Epithelial cell of proximal tubule (primary cell): ENCODE measurements at regions not wholly inside any gene's neighbourhood (a gene's known extent, or its start where the extent isn't known, plus 50 kb on each side); places are given as distances from the start of the nearest gene placed in this dataset.

Experiments
- DNase-seq: peaks from one replicate; pipeline ENCODE4 v3.0.0-alpha.2; 2011; ENCODE audit warnings: low read depth
- H3K4me3 ChIP-seq: 2 replicates; pipeline ENCODE4 v1.5.1; 2011; ENCODE audit warnings: low read depth, mild to moderate bottlenecking, low read length
- CTCF ChIP-seq: conservative IDR thresholded peaks from 2 replicates; pipeline ENCODE4 v1.5.1; 2012; ENCODE audit warnings: low read depth, mild to moderate bottlenecking, low read length

DNA sequence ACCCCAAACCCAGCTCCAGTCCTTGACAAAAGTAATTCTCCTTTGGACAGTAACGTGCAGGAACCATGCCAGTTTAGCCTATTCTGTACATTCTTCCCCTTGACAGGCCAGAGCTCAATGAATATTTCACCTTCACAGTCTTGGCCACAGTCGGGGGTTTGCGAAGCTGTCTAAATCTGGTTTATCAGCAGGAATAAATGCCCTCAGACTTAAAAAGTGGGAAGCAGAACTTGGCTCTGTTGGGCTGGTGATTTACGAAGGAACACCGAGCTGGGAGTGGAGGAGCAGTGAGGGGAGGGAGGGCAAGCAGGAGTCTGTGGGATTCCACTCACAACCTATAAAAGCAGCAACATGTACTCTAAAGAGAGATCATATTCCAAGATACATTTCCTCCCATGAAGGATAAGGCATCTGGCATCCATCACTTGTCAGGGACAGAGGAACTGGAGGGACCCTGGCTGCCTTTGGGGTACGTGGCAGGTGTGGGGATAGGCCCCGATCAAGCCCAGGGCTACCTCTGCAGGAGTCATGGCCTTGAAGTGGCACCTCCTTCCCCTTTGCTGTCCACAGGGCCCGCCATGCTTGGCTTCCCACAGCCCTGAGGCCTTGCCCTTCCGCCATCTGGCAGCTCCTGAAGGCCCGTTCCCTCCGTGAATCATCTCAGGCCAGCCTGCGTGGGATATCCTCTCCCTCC is 154.3 kb downstream of the ADAMTS15 start:
- no peak for DNase-seq
- no peak overlapping the region for H3K4me3 ChIP-seq
- TF ChIP-seq CTCF: no peak

GRCh38 chr11:130603335-130603906 is 155.0 kb downstream of the ADAMTS15 start:
- DNase-seq: no peak
- no peak for TF ChIP-seq CTCF
- no peak overlapping the region for H3K4me3 ChIP-seq

DNA sequence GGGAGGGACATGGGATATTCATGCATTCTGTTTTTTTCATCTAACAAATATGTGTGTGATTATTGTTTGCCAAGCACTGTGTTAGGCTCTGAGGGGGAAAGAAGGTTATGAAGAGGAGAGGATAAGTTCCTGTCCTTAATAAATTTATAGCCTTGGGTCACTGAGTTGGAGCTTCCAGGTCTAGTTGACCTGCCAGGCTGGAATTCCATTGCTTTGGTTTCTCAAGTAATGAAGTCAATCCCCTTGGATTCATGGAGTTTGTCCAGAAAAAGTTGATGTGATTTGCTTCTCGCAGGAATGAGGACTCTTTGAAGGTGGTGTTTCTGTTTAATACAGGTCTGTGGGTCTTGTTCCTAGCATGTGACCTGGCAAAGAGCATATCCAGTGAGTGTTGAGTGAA is 156.2 kb downstream of the ADAMTS15 start:
- DNase-seq: no peak
- H3K4me3 ChIP-seq: no peak overlapping the region
- TF ChIP-seq CTCF: no peak

DNA sequence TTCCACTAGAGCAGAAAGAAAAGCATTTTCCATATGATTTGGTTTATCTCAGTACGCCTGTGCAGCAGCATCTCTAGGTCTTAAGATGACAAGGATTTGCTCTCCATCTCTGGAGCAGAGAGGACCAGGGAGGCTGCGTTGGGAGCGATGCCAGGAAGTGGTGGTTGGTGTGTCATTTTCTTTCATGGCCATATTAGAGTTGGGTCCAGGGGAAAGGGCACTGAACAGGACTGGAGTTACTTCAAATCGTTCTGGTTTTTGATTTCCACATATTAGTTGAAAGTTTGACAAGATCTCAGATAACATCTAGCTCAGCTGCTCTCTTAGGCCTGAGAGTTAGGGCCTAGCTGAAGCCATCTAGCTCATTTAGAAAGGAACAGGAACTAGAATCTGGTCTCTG is 157.7 kb downstream of the ADAMTS15 start:
- DNase-seq: no peak
- no peak for TF ChIP-seq CTCF
- H3K4me3 ChIP-seq: no peak overlapping the region

- DNase-seq: no peak
- TF ChIP-seq CTCF: no peak
These were observed 158.5 kb downstream of the ADAMTS15 start for GRCh38 chr11:130606781-130607511.

GRCh38 chr11:130608287-130608686 is 159.8 kb downstream of the ADAMTS15 start:
- no peak for DNase-seq
- no peak for TF ChIP-seq CTCF
- no peak overlapping the region for H3K4me3 ChIP-seq

More at GRCh38 chr11:130606781-130607511, 158.5 kb downstream of the ADAMTS15 start:
- H3K4me3 ChIP-seq: no peak overlapping the region
